ENCODE measurements at regions not wholly inside any gene's neighbourhood (a gene's known extent, or its start where the extent isn't known, plus 50 kb on each side); places are given as distances from the start of the nearest gene placed in this dataset.

GRCh38 chr6:4624726-4625125 is 151.5 kb upstream of the CDYL start:
- Histone ChIP-seq H3K4me1 (ENCODE audit: control insufficient read depth, extremely low read depth, insufficient read depth, low read length) (no peaks in the 10 kb centered on the region), H3K9ac (replicated peaks; ENCODE audit: extremely low read depth, insufficient read depth, low read length) (no peak overlapping the region), H3K27me3 (ENCODE audit: control insufficient read depth in 2 of 2, insufficient read depth in 2 of 2, low read length in 2 of 2) (no peaks in the 10 kb centered on the region), H3K79me2 (ENCODE audit: control insufficient read depth, insufficient read depth, low read length) (no peaks in the 10 kb centered on the region), H2AFZ (ENCODE audit: low read depth, low read length) (no peak overlapping the region), H3K4me2 (ENCODE audit: insufficient read depth, low read length) (no peak overlapping the region), H3K36me3 (ENCODE audit: control insufficient read depth in 2 of 2, extremely low read depth in 1 of 2, insufficient read depth in 2 of 2, low read length in 2 of 2) (no peaks in the 10 kb centered on the region), H3K9me1 (replicated peaks; ENCODE audit: control insufficient read depth, extremely low read depth, insufficient read depth, low read length) (no peaks in the 10 kb centered on the region), H4K20me1 (replicated peaks; ENCODE audit: control insufficient read depth, extremely low read depth, insufficient read depth, low read length) (no peaks in the 10 kb centered on the region), H3K4me3 (replicated peaks in 1 of 3; ENCODE audit: insufficient read depth in 1 of 3, low read depth in 1 of 3, low read length in 3 of 3) (no peak overlapping the region), H3K9me3 (replicated peaks; ENCODE audit: control insufficient read depth, insufficient read depth, low read length) (peaks cover 5% of the 10 kb centered on the region), H3K27ac (ENCODE audit: insufficient read depth, low read depth, low read length) (no peak overlapping the region)
- DNase-seq (ENCODE audit: low read depth, low spot score) = no peak
- no peak for TF ChIP-seq GATA2 (IDR thresholded peaks at IDR 0.05; ENCODE audit: insufficient read depth, insufficient read length, low read depth, low read length)
- TF ChIP-seq CTCF (IDR thresholded peaks at IDR 0.05; ENCODE audit: extremely low read depth in 1 of 2, insufficient read depth in 1 of 2, low read depth in 1 of 2, low read length in 2 of 2) = no peak
- TF ChIP-seq FOS (IDR thresholded peaks at IDR 0.05; ENCODE audit: borderline replicate concordance, insufficient read depth, low read length) = no peak
- TF ChIP-seq POLR2A (IDR thresholded peaks at IDR 0.05; ENCODE audit: low read depth, low read length) = no peak
- POLR2A ChIA-PET = no interaction called here
- no TSS peak for BruUV-seq (replicated peaks)
- CTCF ChIA-PET = no interaction called here
- intact Hi-C loops (cut with micrococcal nuclease) (no loop called here), dilution Hi-C loops (cut with MboI; ENCODE audit: extremely low pct_ligation_motif_present, low sequenced_read_pairs) (no loop called here)
- FAIRE-seq = no peak

GRCh38 chr6:4620284-4621151 is 155.7 kb upstream of the CDYL start:
- ChIA-PET POLR2A (no interaction called here), CTCF (interaction anchor here (0.9 to 1.2 kb wide), 3 partner anchors 162 to 307 kb away, joined by 3 to 8 read pairs (median 6); no protein-coding TSS in a partner anchor)
- no TSS peak for BruUV-seq (replicated peaks)
- Histone ChIP-seq H3K27ac (ENCODE audit: insufficient read depth, low read depth, low read length) (no peak overlapping the region), H3K4me1 (ENCODE audit: control insufficient read depth, extremely low read depth, insufficient read depth, low read length) (no peaks in the 10 kb centered on the region), H3K27me3 (ENCODE audit: control insufficient read depth in 2 of 2, insufficient read depth in 2 of 2, low read length in 2 of 2) (no peaks in the 10 kb centered on the region), H3K36me3 (ENCODE audit: control insufficient read depth in 2 of 2, extremely low read depth in 1 of 2, insufficient read depth in 2 of 2, low read length in 2 of 2) (no peaks in the 10 kb centered on the region), H3K9me3 (replicated peaks; ENCODE audit: control insufficient read depth, insufficient read depth, low read length) (no peaks in the 10 kb centered on the region), H3K79me2 (ENCODE audit: control insufficient read depth, insufficient read depth, low read length) (no peaks in the 10 kb centered on the region), H4K20me1 (replicated peaks; ENCODE audit: control insufficient read depth, extremely low read depth, insufficient read depth, low read length) (no peaks in the 10 kb centered on the region), H3K9me1 (replicated peaks; ENCODE audit: control insufficient read depth, extremely low read depth, insufficient read depth, low read length) (no peaks in the 10 kb centered on the region), H3K4me2 (ENCODE audit: insufficient read depth, low read length) (no peak overlapping the region), H3K9ac (replicated peaks; ENCODE audit: extremely low read depth, insufficient read depth, low read length) (no peak overlapping the region), H3K4me3 (replicated peaks in 1 of 3; ENCODE audit: insufficient read depth in 1 of 3, low read depth in 1 of 3, low read length in 3 of 3) (no peak overlapping the region), H2AFZ (ENCODE audit: low read depth, low read length) (no peak overlapping the region)
- intact Hi-C loops (cut with micrococcal nuclease) (no loop called here), dilution Hi-C loops (cut with MboI; ENCODE audit: extremely low pct_ligation_motif_present, low sequenced_read_pairs) (no loop called here)
- FAIRE-seq (no peak), DNase-seq (ENCODE audit: low read depth, low spot score) (no peak)
- TF ChIP-seq CTCF (IDR thresholded peaks at IDR 0.05; ENCODE audit: extremely low read depth in 1 of 2, insufficient read depth in 1 of 2, low read depth in 1 of 2, low read length in 2 of 2) (no peak), POLR2AphosphoS5 (IDR thresholded peaks at IDR 0.05; ENCODE audit: insufficient read depth, low read depth, low read length) (no peak), MAX (IDR thresholded peaks at IDR 0.05; ENCODE audit: insufficient read depth, insufficient read length) (no peak), POLR2A (IDR thresholded peaks at IDR 0.05; ENCODE audit: low read depth, low read length) (no peak), EZH2 (IDR thresholded peaks at IDR 0.05; ENCODE audit: borderline replicate concordance, low read depth, low read length, severe bottlenecking) (no peak), JUN (IDR thresholded peaks at IDR 0.05; ENCODE audit: borderline replicate concordance, insufficient read depth, insufficient read length, low read depth) (no peak), FOS (IDR thresholded peaks at IDR 0.05; ENCODE audit: borderline replicate concordance, insufficient read depth, low read length) (no peak), MYC (IDR thresholded peaks at IDR 0.05; ENCODE audit: low read depth, low read length) (no peak), GATA2 (IDR thresholded peaks at IDR 0.05; ENCODE audit: insufficient read depth, insufficient read length, low read depth, low read length) (no peak)
